GM12874 (cell line): ENCODE measurements at regions not wholly inside any gene's neighbourhood (a gene's known extent, or its start where the extent isn't known, plus 50 kb on each side); places are given as distances from the start of the nearest gene placed in this dataset.

Experiments
- CTCF ChIP-seq: IDR thresholded peaks from 2 replicates; pipeline ENCODE4 v1.5.1; 2011; ENCODE audit warnings: low read depth, mild to moderate bottlenecking, control low read depth, low read length, moderate library complexity; ENCODE audit not compliant: insufficient read depth

- no peak for TF ChIP-seq CTCF
Measured at GRCh38 chr4:19776021-19776459, 475.7 kb upstream of the SLIT2 start.

- TF ChIP-seq CTCF = no peak
Measured at GRCh38 chr4:19774690-19775256, 476.9 kb upstream of the SLIT2 start.

GRCh38 chr4:19772581-19772980 is 479.1 kb upstream of the SLIT2 start:
- no peak for TF ChIP-seq CTCF

GRCh38 chr4:19756661-19757060 is 495.0 kb upstream of the SLIT2 start:
- TF ChIP-seq CTCF = no peak

GRCh38 chr4:19752599-19752998 is 499.1 kb upstream of the SLIT2 start:
- TF ChIP-seq CTCF = no peak

- no peak for TF ChIP-seq CTCF
Measured at GRCh38 chr4:19748519-19749479, 502.9 kb upstream of the SLIT2 start.

- no peak for TF ChIP-seq CTCF
Measured at GRCh38 chr4:19746377-19746776, 505.3 kb upstream of the SLIT2 start.
